ENCODE measurements at regions not wholly inside any gene's neighbourhood (a gene's known extent, or its start where the extent isn't known, plus 50 kb on each side); places are given as distances from the start of the nearest gene placed in this dataset.

DNA sequence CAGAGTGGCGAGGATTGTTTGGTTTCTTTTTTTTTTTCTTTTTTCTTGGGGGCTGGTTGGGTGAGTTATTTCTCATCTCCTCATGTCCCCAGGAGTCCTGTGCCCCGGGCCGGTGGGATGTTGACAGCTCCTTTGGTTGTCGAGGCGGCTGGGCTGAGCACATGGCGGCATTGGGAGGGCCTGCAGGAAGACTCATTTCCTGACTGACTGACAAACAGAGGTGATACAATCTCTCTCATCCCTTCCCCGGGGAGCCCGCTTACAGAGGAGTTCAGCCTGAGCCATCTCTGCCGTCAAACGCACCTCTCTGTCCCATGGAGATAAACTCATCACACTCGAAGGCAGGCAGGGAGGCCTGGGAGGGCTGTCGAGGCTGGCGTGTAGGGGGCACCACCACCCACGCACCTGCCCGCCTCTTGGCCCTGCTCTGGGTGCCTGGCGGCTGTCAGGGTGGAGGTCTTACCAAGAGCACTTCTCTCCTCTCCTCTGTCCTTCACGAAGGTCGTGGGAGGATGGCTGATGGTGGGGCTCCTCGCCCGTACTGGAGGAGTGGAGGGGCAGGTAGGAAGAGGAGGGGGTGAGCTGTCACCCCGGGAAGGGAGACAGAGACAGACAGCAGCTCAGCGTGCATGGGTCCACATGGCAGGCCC is 60.0 kb upstream of the NECTIN1 start:
- TF ChIP-seq, protein P1, sequence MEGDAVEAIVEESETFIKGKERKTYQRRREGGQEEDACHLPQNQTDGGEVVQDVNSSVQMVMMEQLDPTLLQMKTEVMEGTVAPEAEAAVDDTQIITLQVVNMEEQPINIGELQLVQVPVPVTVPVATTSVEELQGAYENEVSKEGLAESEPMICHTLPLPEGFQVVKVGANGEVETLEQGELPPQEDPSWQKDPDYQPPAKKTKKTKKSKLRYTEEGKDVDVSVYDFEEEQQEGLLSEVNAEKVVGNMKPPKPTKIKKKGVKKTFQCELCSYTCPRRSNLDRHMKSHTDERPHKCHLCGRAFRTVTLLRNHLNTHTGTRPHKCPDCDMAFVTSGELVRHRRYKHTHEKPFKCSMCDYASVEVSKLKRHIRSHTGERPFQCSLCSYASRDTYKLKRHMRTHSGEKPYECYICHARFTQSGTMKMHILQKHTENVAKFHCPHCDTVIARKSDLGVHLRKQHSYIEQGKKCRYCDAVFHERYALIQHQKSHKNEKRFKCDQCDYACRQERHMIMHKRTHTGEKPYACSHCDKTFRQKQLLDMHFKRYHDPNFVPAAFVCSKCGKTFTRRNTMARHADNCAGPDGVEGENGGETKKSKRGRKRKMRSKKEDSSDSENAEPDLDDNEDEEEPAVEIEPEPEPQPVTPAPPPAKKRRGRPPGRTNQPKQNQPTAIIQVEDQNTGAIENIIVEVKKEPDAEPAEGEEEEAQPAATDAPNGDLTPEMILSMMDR (IDR thresholded peaks at IDR 0.05): no peak
- no peak for TF ChIP-seq POLR2A (IDR thresholded peaks at IDR 0.05)

All from Peyer's patch (tissue), 4 donors.